Activated naive CD4-positive, alpha-beta T cell treated with anti-CD3 and anti-CD28 coated beads, Interleukin-2, amount 50 U/mL, for 72 hours (primary cell): ENCODE measurements at regions not wholly inside any gene's neighbourhood (a gene's known extent, or its start where the extent isn't known, plus 50 kb on each side); places are given as distances from the start of the nearest gene placed in this dataset.

ENCODE experiments used
- ATAC-seq, 2 donors: fragments of 150-1000 bp; cut with Tn5 transposase; 2 replicates each; pipeline ENCODE4 v1.10.0; 2021; ENCODE audit warnings: mild to moderate bottlenecking in 2 of 2, moderate library complexity in 2 of 2
- DNase-seq, 2 donors: peaks; one replicate each; pipeline ENCODE4 v3.0.0; 2021 to 2022; ENCODE audit warnings: low spot score in 2 of 2
- H3K27ac Mint-ChIP-seq, 2 donors: one replicate each; pipeline ENCODE4 v1.8.0; 2022; ENCODE audit warnings: mild to moderate bottlenecking in 2 of 2, mixed read lengths in 2 of 2
- H3K36me3 Mint-ChIP-seq, 2 donors: one replicate each; pipeline ENCODE4 v1.8.0; 2022; ENCODE audit warnings: mixed read lengths in 2 of 2
- H3K9me3 Mint-ChIP-seq, 2 donors: one replicate each; pipeline ENCODE4 v1.8.0; 2022; ENCODE audit warnings: mixed read lengths in 2 of 2

- H3K9me3 Mint-ChIP-seq: peaks cover 4 to 5% of the 10 kb centered on the region in 2 donors
- H3K27ac Mint-ChIP-seq: no peak overlapping the region
- H3K36me3 Mint-ChIP-seq: no peaks in the 10 kb centered on the region
- DNase-seq (no peak), ATAC-seq (no peak)
Measured at GRCh38 chr20:51311636-51312479, 230.7 kb downstream of the NFATC2 start.

GRCh38 chr20:51310216-51310615, 232.3 kb downstream of the NFATC2 start:
- Mint-ChIP-seq H3K36me3 (no peaks in the 10 kb centered on the region), H3K9me3 (peaks cover 0 to 2% of the 10 kb centered on the region in 2 donors), H3K27ac (no peak overlapping the region)
- ATAC-seq (no peak), DNase-seq (no peak)

GRCh38 chr20:51309128-51309527, 233.4 kb downstream of the NFATC2 start:
- ATAC-seq: no peak
- Mint-ChIP-seq H3K36me3 (no peaks in the 10 kb centered on the region), H3K27ac (peak overlapping the region in 1 of 2 donors; percentile 66), H3K9me3 (no peaks in the 10 kb centered on the region)
- DNase-seq: no peak

DNA sequence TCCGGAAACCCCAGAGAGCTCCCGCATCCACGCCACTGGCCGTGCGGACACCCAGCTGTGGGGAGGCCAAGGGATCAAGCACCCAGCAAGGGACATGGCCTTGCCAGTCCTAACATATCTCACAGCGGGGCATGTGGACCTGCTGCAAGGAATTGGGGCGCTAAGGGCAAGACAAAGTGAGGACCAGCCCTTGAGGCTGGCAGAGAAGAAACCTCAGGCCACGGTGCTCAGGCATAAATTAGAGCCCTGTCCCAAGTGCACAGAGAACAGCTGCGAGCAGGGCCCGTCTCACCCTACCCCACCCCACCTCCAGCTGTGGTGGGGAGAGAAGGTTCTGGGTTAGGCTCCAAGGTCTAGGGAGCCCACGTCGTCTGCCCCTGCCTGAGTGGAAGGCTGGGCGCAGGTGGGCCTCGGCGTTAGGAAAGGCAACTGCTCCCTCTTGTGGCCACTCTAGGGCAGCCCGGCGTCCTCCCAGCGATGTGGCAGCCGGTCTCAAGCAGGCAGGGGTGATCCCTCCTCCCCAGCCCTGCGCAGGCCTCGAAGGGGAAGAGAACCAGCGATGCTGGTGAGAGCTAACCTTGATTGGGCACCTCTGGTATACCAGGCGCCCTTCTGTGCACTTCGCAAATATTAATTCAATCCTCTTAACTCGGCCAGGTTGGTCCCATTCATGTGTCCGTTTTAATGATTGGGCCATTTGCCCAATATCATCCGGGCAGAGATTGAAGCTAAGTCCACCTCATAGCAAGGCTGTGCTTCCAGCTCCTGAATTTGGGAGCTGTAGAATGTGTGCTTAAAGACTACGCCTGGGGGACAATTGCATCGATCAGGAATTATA, 235.8 kb downstream of the NFATC2 start:
- DNase-seq (peak; percentile 67 to 77), ATAC-seq (peak; percentile 95 to 99)
- H3K9me3 Mint-ChIP-seq: no peaks in the 10 kb centered on the region
- H3K36me3 Mint-ChIP-seq: no peaks in the 10 kb centered on the region
- no peak overlapping the region for H3K27ac Mint-ChIP-seq

- Mint-ChIP-seq H3K9me3 (no peaks in the 10 kb centered on the region), H3K36me3 (no peaks in the 10 kb centered on the region), H3K27ac (no peak overlapping the region)
- DNase-seq (no peak), ATAC-seq (no peak)
Measured at GRCh38 chr20:51306081-51306480, 236.4 kb downstream of the NFATC2 start.

DNA sequence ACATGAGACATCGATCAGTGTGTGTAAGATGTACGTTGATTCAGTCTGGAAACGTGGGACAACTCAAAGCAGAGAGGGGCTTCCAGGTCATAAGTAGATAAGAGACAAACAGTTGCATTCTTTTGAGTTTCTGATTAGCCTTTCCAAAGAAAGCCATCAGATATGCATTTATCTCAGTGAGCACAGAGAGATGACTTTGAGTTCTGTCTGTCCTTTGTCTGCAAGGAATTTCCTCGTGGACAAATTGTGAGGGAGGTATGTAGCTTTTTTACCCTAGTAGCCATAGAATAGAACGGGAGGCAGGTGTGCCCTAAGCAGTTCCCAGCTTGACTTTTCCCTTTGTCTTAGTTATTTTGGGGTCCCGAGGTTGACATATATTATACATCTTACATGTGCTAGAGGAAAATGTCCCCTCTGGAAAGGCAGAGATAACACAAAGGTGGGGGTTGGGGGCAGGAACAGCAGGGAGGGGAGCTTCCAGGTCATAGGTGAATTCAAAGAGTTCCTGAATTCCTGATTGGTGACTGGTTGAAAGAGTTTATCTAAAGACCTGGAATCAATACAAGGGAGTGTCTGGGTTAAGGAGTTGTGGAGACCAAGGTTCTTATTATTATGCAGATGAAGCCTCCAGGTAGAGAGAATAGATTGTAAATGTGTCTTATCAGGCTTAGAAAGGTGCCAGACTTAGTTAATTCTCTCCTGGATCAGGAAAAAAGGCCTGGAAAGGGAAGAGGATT, 237.0 kb downstream of the NFATC2 start:
- ATAC-seq: no peak

GRCh38 chr20:51303731-51304670, 238.5 kb downstream of the NFATC2 start:
- DNase-seq (no peak), ATAC-seq (no peak)
- Mint-ChIP-seq H3K27ac (no peak overlapping the region), H3K9me3 (peaks cover 0 to 5% of the 10 kb centered on the region in 2 donors), H3K36me3 (no peaks in the 10 kb centered on the region)

More for the DNA sequence above, 237.0 kb downstream of the NFATC2 start:
- Mint-ChIP-seq H3K36me3 (no peaks in the 10 kb centered on the region), H3K27ac (no peak overlapping the region), H3K9me3 (peaks cover 0 to under 1% of the 10 kb centered on the region in 2 donors)
- no peak for DNase-seq

GRCh38 chr20:51301026-51301425, 241.5 kb downstream of the NFATC2 start:
- DNase-seq (no peak), ATAC-seq (no peak)
- Mint-ChIP-seq H3K9me3 (peaks cover 0 to 5% of the 10 kb centered on the region in 2 donors), H3K36me3 (no peaks in the 10 kb centered on the region), H3K27ac (no peak overlapping the region)

DNA sequence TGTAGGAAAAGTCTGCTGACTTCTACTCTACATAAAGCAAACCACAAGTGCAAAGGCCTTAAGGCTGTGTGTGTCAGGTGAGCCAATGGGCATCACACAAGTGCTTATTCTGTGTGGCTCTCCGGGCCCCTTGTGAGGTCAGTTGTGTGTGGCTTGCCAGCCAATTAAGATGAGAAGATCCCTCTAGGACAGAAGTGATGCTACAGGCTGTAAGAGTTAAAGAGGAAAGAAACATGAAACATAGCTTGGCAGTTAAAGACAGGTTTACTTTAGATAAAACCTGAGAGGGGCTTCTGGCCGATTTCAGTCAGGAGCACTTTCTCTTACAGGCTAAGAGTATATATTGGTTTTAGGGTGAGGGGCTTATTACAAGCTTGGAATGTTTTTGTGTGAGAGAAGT, 242.4 kb downstream of the NFATC2 start:
- peaks cover 0 to 5% of the 10 kb centered on the region in 2 donors for H3K9me3 Mint-ChIP-seq
- ATAC-seq (no peak), DNase-seq (no peak)
- H3K36me3 Mint-ChIP-seq: no peaks in the 10 kb centered on the region
- H3K27ac Mint-ChIP-seq: no peak overlapping the region

DNA sequence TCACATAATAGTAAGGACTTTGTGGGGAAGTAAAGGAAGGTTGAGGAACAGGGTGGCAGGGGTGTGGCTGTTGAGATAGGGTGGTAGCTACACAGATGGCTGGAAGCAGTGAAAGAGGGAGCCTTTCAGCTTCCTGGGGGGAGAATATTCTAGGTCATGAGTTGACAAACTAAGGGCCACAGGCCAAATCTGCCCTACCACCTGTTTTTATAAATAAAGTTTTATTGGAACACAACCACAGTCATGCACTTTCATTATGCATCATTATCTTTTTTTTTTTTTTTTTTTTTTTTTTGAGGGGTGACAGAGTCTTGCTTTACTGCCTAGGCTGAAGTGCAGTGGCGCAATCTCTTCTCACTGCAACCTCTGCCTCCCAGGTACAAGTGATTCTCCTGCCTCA, 243.1 kb downstream of the NFATC2 start:
- no peak overlapping the region for H3K27ac Mint-ChIP-seq
- H3K9me3 Mint-ChIP-seq: peaks cover 0 to 5% of the 10 kb centered on the region in 2 donors
- DNase-seq (no peak), ATAC-seq (no peak)
- no peaks in the 10 kb centered on the region for H3K36me3 Mint-ChIP-seq

GRCh38 chr20:51298141-51298749, 244.3 kb downstream of the NFATC2 start:
- ATAC-seq (no peak), DNase-seq (no peak)
- Mint-ChIP-seq H3K27ac (no peak overlapping the region), H3K36me3 (no peaks in the 10 kb centered on the region), H3K9me3 (peaks cover 0 to 5% of the 10 kb centered on the region in 2 donors)

DNA sequence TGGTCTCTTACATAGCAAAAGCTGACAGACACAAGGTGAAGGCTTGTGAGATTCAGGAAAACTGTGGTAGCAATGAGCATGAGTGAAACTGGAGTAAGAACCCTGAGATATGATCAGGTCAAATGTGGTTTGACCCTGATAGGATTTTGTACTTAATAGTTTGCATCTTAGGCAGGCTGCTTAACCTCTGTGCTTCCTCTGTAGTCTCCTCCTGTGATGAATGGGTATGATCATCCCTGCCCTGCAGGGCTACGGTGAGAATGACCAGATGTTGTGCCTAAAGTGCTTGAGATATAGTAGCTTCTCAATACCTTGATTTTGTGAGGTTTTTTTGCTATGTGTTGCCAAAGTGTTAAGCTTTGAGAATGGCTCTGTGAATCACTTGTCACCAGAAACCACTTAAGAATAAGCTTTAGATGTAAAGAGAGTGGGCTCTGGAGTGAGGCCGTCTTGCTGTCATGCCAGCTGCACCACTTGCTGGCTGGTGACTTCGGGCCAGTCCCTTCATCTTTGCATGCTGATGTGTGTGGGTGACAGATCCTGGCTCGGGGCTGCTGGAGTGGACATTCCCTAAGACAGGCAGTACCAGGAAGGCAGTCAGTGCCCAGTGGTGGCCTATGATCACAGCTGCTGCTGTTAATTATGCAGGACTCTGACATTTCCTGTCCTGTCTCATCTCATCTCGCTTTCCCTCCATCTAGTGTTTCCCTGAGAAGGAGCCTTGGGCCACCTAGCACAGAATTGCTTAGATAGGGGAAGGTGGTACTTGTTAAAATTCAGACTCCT, 254.7 kb downstream of the NFATC2 start:
- Mint-ChIP-seq H3K27ac (no peak overlapping the region), H3K9me3 (peaks cover 0 to under 1% of the 10 kb centered on the region in 2 donors), H3K36me3 (no peaks in the 10 kb centered on the region)
- ATAC-seq (no peak), DNase-seq (no peak)

GRCh38 chr20:51286758-51287157, 255.8 kb downstream of the NFATC2 start:
- no peak overlapping the region for H3K27ac Mint-ChIP-seq
- DNase-seq: no peak
- H3K9me3 Mint-ChIP-seq: no peaks in the 10 kb centered on the region
- no peak for ATAC-seq
- H3K36me3 Mint-ChIP-seq: no peaks in the 10 kb centered on the region

- no peak overlapping the region for H3K27ac Mint-ChIP-seq
- ATAC-seq (no peak), DNase-seq (no peak)
- H3K9me3 Mint-ChIP-seq: no peaks in the 10 kb centered on the region
- no peaks in the 10 kb centered on the region for H3K36me3 Mint-ChIP-seq
Measured at GRCh38 chr20:51285684-51286083, 256.8 kb downstream of the NFATC2 start.

DNA sequence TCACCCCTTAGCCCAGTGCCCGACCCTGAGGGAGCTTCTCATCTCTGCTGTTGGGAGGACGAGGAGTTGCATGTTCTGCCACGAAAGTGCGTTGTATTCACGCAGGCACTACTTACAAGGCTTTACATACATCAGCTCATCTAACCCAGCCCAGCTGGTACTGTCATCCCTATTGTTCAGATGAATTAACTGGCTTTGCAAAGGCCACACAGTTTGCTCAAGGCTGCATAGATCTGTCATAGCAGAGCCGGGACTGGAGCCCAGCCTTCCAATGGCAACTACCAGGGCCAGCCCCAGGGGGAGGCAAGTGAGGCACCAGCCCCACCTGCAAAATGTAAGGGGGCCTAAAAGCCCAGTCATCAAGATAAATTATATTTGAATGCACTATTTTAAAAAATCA, 257.6 kb downstream of the NFATC2 start:
- DNase-seq (no peak), ATAC-seq (no peak)
- Mint-ChIP-seq H3K9me3 (no peaks in the 10 kb centered on the region), H3K27ac (no peak overlapping the region), H3K36me3 (no peaks in the 10 kb centered on the region)
